ENCODE measurements at regions not wholly inside any gene's neighbourhood (a gene's known extent, or its start where the extent isn't known, plus 50 kb on each side); places are given as distances from the start of the nearest gene placed in this dataset.

DNA sequence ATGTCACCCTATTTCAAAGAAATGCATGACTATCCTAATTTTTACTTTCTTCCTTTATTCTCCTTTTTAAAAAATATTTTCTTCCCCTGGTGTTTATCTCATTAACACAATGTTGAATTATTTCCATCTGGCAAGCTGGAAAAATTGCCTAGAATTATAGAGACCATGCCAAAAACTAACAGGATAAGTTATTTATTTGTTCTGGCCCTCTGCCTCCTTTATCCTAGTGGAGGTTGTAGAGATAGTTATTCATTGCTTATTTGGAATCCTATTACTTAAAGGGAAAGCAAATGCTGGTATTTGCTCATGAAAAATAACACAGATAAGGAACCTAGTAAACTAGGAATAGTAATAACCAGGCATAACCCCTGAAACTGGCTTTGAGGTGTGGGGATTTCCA is 684.9 kb upstream of the KIF2B start:
- TF ChIP-seq POLR2A (IDR thresholded peaks at IDR 0.05) = no peak
- TF ChIP-seq, protein P1, sequence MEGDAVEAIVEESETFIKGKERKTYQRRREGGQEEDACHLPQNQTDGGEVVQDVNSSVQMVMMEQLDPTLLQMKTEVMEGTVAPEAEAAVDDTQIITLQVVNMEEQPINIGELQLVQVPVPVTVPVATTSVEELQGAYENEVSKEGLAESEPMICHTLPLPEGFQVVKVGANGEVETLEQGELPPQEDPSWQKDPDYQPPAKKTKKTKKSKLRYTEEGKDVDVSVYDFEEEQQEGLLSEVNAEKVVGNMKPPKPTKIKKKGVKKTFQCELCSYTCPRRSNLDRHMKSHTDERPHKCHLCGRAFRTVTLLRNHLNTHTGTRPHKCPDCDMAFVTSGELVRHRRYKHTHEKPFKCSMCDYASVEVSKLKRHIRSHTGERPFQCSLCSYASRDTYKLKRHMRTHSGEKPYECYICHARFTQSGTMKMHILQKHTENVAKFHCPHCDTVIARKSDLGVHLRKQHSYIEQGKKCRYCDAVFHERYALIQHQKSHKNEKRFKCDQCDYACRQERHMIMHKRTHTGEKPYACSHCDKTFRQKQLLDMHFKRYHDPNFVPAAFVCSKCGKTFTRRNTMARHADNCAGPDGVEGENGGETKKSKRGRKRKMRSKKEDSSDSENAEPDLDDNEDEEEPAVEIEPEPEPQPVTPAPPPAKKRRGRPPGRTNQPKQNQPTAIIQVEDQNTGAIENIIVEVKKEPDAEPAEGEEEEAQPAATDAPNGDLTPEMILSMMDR (IDR thresholded peaks at IDR 0.05 in 4 of 5, conservative IDR thresholded peaks at IDR 0.05 in 1 of 5) = no peak
